ENCODE measurements at regions not wholly inside any gene's neighbourhood (a gene's known extent, or its start where the extent isn't known, plus 50 kb on each side); places are given as distances from the start of the nearest gene placed in this dataset.

- ATAC-seq, result no peak
- DNase-seq (ENCODE audit: low spot score), result no peak
These were observed 134.9 kb upstream of the HSD17B12 start for GRCh38 chr11:43545610-43546009.

DNA sequence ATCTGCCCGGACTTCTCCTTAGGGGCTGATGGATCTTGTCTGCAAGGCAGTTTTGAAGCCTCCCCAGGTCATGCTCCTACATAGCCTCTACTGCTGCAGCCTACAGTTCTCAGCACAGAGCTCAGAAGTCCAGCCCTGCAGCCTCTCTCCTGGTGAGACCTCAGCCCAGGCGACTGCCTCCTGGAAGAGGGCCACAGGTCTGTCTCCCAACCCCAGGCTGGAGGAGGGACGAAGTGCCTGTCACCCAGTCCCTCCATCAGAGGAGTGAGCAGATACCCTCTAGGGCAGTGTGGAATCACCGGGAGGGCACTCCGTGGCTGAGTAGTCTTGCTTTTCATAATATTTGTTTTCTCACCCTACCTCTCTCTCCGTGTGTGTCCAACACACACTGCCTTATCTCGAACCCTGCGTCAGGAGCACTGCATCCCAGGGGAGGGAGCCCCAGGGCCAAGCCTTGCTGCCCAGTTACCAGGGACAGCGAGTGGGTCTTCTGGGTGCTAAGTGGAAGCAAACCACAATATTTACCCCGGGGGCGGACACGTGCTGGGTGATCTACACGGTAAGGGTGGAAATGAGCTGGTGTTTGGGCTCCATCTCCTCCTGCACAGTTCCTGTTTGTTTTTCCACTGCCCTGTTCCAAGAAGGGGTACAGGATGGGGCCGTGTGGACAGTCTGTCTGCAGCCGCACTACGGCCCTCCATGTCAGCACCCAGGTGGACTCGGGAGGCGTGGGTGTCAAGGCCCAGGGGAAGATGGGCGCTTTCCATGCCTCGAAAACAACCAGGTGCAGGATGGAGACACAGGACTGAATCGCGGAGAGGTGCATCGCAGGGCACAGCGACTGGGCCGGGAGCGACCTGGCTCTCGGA is 133.7 kb upstream of the HSD17B12 start:
- ATAC-seq (peak; percentile 27), DNase-seq (ENCODE audit: low spot score) (no peak)

GRCh38 chr11:43547430-43547831 is 133.1 kb upstream of the HSD17B12 start:
- peak; percentile 22 for ATAC-seq

DNA sequence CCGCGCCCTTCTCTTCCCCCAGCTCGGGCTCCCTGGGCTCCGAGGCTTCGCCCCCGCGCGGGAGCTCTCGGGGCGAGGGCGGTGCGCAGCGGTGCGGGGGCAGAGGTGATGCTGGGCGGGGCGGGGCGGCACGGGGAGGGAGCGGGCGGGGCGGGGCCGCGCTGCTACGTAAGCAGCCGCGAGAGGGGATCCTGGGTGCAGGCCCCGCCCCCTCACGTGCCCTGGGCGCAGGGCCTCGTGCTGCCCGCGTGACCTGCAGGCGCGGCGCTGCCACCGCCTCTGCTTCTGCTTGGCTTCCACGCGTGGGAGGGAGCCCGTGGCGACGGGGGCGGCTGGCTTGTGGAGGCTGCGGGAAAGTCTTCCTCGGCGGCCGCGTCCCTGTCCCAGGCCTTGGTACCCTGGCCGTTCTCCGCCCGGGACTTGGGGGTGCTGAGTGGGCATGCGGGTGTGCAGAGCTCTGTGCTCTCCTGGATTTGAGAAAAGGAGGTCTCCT is 132.6 kb upstream of the HSD17B12 start:
- DNase-seq (ENCODE audit: low spot score) (no peak), ATAC-seq (peak; percentile 48)

More at GRCh38 chr11:43547430-43547831, 133.1 kb upstream of the HSD17B12 start:
- no peak for DNase-seq (ENCODE audit: low spot score)

- no peak for ATAC-seq
- DNase-seq (ENCODE audit: low spot score), result no peak
These were observed 131.6 kb upstream of the HSD17B12 start for GRCh38 chr11:43548916-43549315.

- ATAC-seq (no peak), DNase-seq (ENCODE audit: low spot score) (no peak)
These were observed 130.9 kb upstream of the HSD17B12 start for GRCh38 chr11:43549624-43550023.

DNA sequence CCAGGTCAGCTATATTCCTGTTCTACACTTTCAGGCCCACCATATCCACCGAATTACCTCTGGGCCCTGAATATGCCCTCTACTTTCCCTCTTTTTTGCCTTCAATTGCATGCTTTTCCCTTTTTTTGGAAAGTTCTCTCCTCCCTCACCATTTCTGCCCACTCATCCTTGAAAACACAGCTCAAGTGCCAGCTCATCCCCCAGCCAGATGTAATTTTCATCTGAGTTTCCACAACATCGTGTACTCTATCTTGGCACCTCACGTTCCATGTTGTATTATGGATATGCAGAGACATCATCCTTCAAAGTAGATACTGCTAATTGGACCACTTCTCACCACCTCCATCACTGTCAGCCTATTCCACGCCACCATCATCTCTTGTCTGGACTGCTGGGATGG is 129.8 kb upstream of the HSD17B12 start:
- ATAC-seq, result no peak
- no peak for DNase-seq (ENCODE audit: low spot score)

- ATAC-seq, result no peak
These were observed 126.4 kb upstream of the HSD17B12 start for GRCh38 chr11:43554148-43554473.

GRCh38 chr11:43555186-43555585 is 125.4 kb upstream of the HSD17B12 start:
- ATAC-seq (no peak), DNase-seq (ENCODE audit: low spot score) (no peak)

More at GRCh38 chr11:43554148-43554473, 126.4 kb upstream of the HSD17B12 start:
- no peak for DNase-seq (ENCODE audit: low spot score)

DNA sequence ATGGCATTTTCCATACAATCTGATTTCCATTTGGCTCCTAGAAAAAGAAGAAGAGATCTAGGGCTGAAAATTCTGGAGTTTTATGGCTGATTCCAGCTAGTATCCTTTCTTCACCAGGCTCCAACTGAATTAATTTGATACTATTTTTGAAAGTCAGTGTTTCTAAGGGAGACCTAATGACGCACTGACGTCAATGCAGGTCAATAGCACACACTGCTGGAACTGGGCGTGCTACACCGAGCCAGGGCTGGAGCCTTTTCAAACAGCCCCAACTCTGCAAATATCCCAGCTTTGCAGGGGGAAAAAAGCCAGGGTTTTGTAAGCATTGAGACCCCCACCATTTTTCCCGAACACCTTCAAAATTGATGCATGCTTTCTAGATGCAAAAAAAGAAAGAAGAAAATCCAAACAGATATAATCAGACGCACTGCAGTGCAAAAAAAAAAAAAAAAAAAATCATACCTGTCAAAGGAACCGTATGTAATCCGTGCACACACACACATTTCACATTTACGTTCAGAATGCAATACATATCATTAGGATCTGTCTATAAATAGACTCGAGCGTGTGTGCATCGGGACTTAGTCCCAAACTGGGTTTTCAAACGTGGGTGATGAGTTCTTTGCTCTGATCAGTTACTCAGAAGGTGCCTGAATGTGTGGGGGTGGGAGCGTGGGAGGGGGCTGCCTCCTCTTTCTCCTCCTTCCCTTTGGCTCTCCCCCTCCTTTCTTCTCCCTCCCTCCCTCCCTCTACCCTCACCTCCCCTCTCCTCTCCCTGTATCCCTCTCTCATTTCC is 124.5 kb upstream of the HSD17B12 start:
- DNase-seq (ENCODE audit: low spot score), result peak; percentile 62
- peak; percentile 96 for ATAC-seq

DNA sequence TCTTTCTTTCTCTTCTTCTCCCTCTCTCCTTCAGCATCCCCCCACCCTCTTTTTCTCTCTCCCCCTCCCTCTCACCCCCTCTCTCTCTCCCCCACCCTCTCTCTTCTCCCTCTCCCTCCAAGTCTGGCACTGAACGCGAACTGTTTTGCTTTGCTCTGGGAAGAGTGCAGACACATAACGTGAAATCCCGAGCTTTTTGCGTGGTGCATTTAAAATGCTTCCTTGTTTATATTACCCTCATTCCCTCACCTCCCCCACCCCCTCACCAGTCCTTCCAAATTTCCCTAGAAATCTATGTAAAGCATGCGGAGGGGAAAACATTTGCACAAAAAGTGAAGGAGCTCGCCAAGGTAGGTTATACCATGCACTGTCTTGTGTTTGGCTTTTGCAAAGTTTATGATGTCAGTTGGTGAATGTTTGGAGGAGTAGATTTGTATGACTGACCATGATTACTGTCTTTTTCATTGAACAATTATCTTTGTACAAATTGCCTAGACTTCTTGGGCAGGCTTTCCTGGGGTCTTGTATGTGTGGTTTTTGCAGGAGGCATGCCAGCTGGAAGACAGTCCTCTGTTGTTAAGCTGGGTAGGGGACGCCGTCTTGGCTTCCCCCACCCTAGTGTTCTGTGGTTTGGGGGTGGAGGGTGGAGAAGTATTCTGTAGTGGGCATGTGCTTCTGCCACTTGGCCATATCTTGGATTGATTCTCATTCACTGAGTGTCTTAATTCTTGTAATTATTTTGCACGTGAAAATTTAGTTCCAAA is 123.7 kb upstream of the HSD17B12 start:
- ATAC-seq (peak; percentile 21), DNase-seq (ENCODE audit: low spot score) (no peak)

DNA sequence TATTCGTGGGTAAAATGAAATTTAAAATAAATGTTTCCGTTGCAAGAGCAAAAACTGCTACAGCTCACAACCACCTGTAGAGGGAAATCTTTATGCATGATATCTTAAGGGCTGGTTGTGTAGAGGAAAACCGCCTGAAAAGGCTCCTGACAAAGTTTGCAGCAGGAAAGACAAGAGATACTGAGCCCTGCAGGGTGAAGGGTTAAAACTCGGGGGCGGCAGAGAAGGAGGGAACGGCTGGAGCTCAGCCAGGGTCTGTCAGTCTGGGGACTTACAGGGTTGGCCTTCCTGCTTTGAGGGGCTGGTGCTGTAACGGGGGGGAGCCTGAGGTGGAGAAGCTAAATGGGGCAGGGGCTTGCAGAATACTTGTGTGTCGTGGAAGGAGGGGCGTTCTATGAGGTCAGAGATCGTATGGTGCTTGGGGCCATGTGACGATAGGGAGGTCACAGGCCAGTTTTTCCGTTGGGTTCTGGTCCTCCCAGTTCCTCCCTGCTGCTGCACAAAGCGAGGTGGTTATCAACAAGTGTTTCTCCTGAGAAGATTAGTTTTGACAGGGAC is 122.9 kb upstream of the HSD17B12 start:
- DNase-seq (ENCODE audit: low spot score) (no peak), ATAC-seq (peak; percentile 21)

GRCh38 chr11:43558146-43558545 is 122.4 kb upstream of the HSD17B12 start:
- no peak for DNase-seq (ENCODE audit: low spot score)
- ATAC-seq, result no peak

DNA sequence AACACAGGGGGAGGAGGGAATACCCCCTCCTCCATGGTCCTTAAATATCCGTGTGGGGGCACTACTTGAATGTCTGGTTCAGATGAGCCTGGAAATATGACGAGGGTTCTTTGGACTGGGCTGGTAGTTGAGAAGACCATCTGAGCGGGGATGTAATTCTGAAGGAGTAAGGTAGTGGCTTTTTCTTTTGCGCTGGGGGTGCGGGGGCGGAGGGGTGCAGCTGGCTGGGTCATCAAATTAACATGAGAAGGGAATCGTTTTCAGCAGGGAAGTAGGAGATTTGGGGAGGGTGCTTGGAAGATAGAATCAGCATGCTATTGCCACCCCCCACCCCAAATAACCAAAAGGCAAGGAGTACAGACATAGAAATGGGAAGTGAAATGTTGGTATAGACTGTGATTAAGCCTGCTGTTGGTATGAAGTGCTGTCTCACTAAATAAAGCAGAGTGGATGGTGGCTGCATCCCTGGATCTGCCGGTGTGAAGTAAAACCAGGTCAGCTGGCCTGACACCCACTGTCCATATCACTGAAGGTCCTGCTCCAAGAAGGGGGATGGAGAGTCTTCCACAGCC is 121.9 kb upstream of the HSD17B12 start:
- ATAC-seq (no peak), DNase-seq (ENCODE audit: low spot score) (no peak)

DNA sequence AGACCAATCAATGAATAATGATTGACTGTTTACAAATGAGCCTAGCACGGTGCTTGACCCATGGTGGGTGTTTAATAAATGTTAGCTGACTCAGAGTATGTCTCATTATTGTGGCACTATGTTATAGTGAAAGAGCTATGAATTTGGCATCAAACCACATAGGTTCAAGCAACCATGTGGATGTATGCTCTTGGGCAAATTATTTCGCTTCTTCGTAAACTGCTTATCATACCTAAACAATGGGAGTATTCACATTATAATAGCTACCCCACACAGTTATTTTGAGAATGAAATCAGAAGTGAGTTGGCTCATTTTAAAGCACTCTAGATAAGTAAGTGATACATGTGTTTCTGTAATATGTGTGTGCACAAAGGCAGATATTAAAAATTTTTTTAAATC is 118.7 kb upstream of the HSD17B12 start:
- DNase-seq (ENCODE audit: low spot score), result no peak
- no peak for ATAC-seq

DNA sequence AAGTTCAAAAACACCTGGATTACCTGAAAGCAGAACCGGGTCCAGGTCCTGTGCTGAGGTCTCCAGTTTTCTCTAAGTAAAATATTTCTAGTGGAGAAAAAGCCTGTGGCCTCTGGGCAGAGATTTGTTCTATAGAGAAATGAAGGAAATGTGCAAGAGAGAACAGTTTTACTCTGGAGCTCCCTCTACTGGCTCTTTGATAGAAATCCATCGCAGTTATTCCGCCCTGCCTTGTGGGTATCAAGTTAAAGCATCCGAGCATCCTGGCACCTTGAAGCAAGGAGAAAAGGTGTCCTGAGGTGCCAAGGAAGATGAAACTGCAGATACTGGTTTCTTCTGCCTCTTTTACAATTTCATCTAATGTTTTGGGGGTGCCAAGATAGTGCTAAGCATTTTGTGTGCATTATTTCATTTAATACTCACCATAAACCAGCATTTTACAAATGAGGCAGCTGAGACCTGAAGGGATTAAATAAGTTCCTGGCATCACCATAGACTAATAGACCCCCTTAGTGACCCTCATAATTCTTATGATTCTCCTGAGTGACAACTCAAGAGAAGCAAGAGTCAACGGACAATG is 113.1 kb upstream of the HSD17B12 start:
- DNase-seq (ENCODE audit: low spot score), result no peak
- ATAC-seq, result peak; percentile 86

GRCh38 chr11:43573233-43573632 is 107.3 kb upstream of the HSD17B12 start:
- DNase-seq (ENCODE audit: low spot score), result no peak
- ATAC-seq, result no peak

GRCh38 chr11:43573873-43574272 is 106.7 kb upstream of the HSD17B12 start:
- ATAC-seq (no peak), DNase-seq (ENCODE audit: low spot score) (no peak)

GRCh38 chr11:43574411-43574810 is 106.1 kb upstream of the HSD17B12 start:
- ATAC-seq (no peak), DNase-seq (ENCODE audit: low spot score) (no peak)
